HL-60 (cell line): ENCODE measurements at regions not wholly inside any gene's neighbourhood (a gene's known extent, or its start where the extent isn't known, plus 50 kb on each side); places are given as distances from the start of the nearest gene placed in this dataset.
"Not testable (repeated sequence)": the region's sequence is repeated elsewhere in the genome, so short reads cannot be mapped to it uniquely, and the experiment has no call there.

Experiments
- DNase-seq, 2 experiments: peaks; one replicate each; pipeline ENCODE4 v3.0.0-alpha.2; 2010 to 2020; ENCODE audit warnings: low read depth in 1 of 2, low spot score in 1 of 2
- H3K27ac ChIP-seq: fragments of 250-450 bp; sonication (Bioruptor Pico); replicated peaks from 2 replicates; pipeline ENCODE4 v1.5.1; 2020; ENCODE audit warnings: mild to moderate bottlenecking, moderate library complexity
- H3K27me3 ChIP-seq: fragments of 250-450 bp; sonication (Bioruptor Pico); 2 replicates; pipeline ENCODE4 v1.5.1; 2021; ENCODE audit warnings: mild to moderate bottlenecking, moderate library complexity; ENCODE audit not compliant: insufficient read depth, poor library complexity, severe bottlenecking
- H3K4me3 ChIP-seq: replicated peaks from 2 replicates; pipeline ENCODE4 v1.5.1; 2011; ENCODE audit warnings: mild to moderate bottlenecking, control low read depth, low read length; ENCODE audit not compliant: insufficient read depth
- CTCF ChIP-seq: IDR thresholded peaks from one replicate; pipeline ENCODE4 v1.5.1; 2011; ENCODE audit warnings: low read length, control low read depth, inconsistent platforms; ENCODE audit not compliant: insufficient read depth
- GABPA ChIP-seq: IDR thresholded peaks from 2 replicates; pipeline ENCODE4 v1.6.1; 2012; ENCODE audit warnings: low read depth
- POLR2AphosphoS5 ChIP-seq: IDR thresholded peaks from 2 replicates; pipeline ENCODE4 v1.6.1; 2012; ENCODE audit warnings: low read depth
- SPI1 ChIP-seq: IDR thresholded peaks from 2 replicates; pipeline ENCODE4 v1.6.1; 2012; ENCODE audit warnings: low read depth, mild to moderate bottlenecking, borderline replicate concordance
- TF ChIP-seq, protein P1 (sequence below): IDR thresholded peaks from 2 replicates; pipeline ENCODE4 v1.6.1; 2012; ENCODE audit warnings: low read depth; ENCODE audit not compliant: insufficient replicate concordance

- Histone ChIP-seq H3K27me3 (no peaks in the 10 kb centered on the region), H3K27ac (no peak overlapping the region), H3K4me3 (no peak overlapping the region)
- no peak for TF ChIP-seq POLR2AphosphoS5
- TF ChIP-seq, protein P1, sequence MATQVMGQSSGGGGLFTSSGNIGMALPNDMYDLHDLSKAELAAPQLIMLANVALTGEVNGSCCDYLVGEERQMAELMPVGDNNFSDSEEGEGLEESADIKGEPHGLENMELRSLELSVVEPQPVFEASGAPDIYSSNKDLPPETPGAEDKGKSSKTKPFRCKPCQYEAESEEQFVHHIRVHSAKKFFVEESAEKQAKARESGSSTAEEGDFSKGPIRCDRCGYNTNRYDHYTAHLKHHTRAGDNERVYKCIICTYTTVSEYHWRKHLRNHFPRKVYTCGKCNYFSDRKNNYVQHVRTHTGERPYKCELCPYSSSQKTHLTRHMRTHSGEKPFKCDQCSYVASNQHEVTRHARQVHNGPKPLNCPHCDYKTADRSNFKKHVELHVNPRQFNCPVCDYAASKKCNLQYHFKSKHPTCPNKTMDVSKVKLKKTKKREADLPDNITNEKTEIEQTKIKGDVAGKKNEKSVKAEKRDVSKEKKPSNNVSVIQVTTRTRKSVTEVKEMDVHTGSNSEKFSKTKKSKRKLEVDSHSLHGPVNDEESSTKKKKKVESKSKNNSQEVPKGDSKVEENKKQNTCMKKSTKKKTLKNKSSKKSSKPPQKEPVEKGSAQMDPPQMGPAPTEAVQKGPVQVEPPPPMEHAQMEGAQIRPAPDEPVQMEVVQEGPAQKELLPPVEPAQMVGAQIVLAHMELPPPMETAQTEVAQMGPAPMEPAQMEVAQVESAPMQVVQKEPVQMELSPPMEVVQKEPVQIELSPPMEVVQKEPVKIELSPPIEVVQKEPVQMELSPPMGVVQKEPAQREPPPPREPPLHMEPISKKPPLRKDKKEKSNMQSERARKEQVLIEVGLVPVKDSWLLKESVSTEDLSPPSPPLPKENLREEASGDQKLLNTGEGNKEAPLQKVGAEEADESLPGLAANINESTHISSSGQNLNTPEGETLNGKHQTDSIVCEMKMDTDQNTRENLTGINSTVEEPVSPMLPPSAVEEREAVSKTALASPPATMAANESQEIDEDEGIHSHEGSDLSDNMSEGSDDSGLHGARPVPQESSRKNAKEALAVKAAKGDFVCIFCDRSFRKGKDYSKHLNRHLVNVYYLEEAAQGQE, result no peak
- TF ChIP-seq GABPA, result no peak
- no peak for TF ChIP-seq SPI1
- no peak for TF ChIP-seq CTCF
- no peak for DNase-seq
Measured at GRCh38 chr20:51945881-51946280, 143.6 kb upstream of the SALL4 start.

- H3K27ac ChIP-seq, result no peak overlapping the region
- H3K4me3 ChIP-seq, result no peak overlapping the region
- no peak for TF ChIP-seq SPI1
- TF ChIP-seq POLR2AphosphoS5, result no peak
- TF ChIP-seq GABPA, result no peak
- TF ChIP-seq CTCF, result no peak
- TF ChIP-seq, protein P1, result no peak
- H3K27me3 ChIP-seq, result no peaks in the 10 kb centered on the region
- DNase-seq, result no peak
Measured at GRCh38 chr20:51945177-51945576, 142.9 kb upstream of the SALL4 start.

GRCh38 chr20:51943761-51944160, 141.4 kb upstream of the SALL4 start:
- H3K4me3 ChIP-seq, result no peak overlapping the region
- DNase-seq, result no peak
- no peaks in the 10 kb centered on the region for H3K27me3 ChIP-seq
- TF ChIP-seq GABPA (no peak), POLR2AphosphoS5 (no peak), SPI1 (no peak), CTCF (no peak)
- TF ChIP-seq, protein P1, result no peak
- H3K27ac ChIP-seq, result no peak overlapping the region

- DNase-seq, H3K4me3 ChIP-seq, H3K27ac ChIP-seq, H3K27me3 ChIP-seq: not testable (repeated sequence)
Measured at GRCh38 chr20:51943326-51943725, 141.0 kb upstream of the SALL4 start.
